ENCODE measurements at regions not wholly inside any gene's neighbourhood (a gene's known extent, or its start where the extent isn't known, plus 50 kb on each side); places are given as distances from the start of the nearest gene placed in this dataset.

DNA sequence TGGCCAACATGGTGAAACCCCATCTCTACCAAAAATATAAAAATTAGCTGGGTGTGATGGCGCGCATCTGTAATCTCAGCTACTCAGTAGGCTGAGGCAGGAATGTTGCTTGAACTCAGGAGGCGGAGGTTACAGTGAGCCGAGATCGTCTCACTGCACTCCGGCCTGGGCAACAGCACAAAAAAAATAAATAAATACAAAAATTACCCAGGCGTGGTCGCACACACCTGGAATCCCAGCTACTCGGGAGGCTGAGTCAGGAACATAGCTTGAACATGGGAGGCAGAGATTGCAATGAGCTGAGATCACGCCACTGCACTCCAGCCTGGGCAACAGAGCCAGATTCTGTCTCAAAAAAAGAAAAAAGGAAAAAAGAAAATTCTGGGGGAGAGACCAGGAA is 80.1 kb downstream of the PHETA1 start:
- H3K4me1 ChIP-seq (ENCODE audit: control insufficient read depth in 4 of 4, insufficient read depth in 4 of 4, low read length in 3 of 4) = no peaks in the 10 kb centered on the region
- no peak overlapping the region for H3K9ac ChIP-seq (ENCODE audit: low read depth in 1 of 2, low read length in 2 of 2)
- no peaks in the 10 kb centered on the region for H3K9me3 ChIP-seq (ENCODE audit: control insufficient read depth in 4 of 4, low read length in 3 of 4)
- no peak for TF ChIP-seq RXRA (IDR thresholded peaks at IDR 0.05)
- TF ChIP-seq, protein P1, sequence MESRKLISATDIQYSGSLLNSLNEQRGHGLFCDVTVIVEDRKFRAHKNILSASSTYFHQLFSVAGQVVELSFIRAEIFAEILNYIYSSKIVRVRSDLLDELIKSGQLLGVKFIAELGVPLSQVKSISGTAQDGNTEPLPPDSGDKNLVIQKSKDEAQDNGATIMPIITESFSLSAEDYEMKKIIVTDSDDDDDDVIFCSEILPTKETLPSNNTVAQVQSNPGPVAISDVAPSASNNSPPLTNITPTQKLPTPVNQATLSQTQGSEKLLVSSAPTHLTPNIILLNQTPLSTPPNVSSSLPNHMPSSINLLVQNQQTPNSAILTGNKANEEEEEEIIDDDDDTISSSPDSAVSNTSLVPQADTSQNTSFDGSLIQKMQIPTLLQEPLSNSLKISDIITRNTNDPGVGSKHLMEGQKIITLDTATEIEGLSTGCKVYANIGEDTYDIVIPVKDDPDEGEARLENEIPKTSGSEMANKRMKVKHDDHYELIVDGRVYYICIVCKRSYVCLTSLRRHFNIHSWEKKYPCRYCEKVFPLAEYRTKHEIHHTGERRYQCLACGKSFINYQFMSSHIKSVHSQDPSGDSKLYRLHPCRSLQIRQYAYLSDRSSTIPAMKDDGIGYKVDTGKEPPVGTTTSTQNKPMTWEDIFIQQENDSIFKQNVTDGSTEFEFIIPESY (IDR thresholded peaks at IDR 0.05) = no peak
- TF ChIP-seq, protein P2, sequence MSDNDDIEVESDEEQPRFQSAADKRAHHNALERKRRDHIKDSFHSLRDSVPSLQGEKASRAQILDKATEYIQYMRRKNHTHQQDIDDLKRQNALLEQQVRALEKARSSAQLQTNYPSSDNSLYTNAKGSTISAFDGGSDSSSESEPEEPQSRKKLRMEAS (IDR thresholded peaks at IDR 0.05) = no peak
- TF ChIP-seq RAD21 (IDR thresholded peaks at IDR 0.05) = no peak
- no peak for TF ChIP-seq FOXA1 (IDR thresholded peaks at IDR 0.05)
- no peak for TF ChIP-seq YY1 (IDR thresholded peaks at IDR 0.05)
- no peak for TF ChIP-seq REST (IDR thresholded peaks at IDR 0.05)
- TF ChIP-seq EGR1 (IDR thresholded peaks at IDR 0.05; ENCODE audit: low read depth in 2 of 2) = no peak
- TF ChIP-seq, protein P3, sequence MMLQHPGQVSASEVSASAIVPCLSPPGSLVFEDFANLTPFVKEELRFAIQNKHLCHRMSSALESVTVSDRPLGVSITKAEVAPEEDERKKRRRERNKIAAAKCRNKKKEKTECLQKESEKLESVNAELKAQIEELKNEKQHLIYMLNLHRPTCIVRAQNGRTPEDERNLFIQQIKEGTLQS (IDR thresholded peaks at IDR 0.05) = no peak
- TF ChIP-seq HNF4A (conservative IDR thresholded peaks at IDR 0.05) = no peak
- TF ChIP-seq NR2F2 (IDR thresholded peaks at IDR 0.05) = no peak
- TF ChIP-seq TAF1 (conservative IDR thresholded peaks at IDR 0.05) = no peak
- no peak for TF ChIP-seq FOXA2 (IDR thresholded peaks at IDR 0.05)
- no peak for TF ChIP-seq JUND (IDR thresholded peaks at IDR 0.05)
- TF ChIP-seq, protein P4, sequence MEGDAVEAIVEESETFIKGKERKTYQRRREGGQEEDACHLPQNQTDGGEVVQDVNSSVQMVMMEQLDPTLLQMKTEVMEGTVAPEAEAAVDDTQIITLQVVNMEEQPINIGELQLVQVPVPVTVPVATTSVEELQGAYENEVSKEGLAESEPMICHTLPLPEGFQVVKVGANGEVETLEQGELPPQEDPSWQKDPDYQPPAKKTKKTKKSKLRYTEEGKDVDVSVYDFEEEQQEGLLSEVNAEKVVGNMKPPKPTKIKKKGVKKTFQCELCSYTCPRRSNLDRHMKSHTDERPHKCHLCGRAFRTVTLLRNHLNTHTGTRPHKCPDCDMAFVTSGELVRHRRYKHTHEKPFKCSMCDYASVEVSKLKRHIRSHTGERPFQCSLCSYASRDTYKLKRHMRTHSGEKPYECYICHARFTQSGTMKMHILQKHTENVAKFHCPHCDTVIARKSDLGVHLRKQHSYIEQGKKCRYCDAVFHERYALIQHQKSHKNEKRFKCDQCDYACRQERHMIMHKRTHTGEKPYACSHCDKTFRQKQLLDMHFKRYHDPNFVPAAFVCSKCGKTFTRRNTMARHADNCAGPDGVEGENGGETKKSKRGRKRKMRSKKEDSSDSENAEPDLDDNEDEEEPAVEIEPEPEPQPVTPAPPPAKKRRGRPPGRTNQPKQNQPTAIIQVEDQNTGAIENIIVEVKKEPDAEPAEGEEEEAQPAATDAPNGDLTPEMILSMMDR (IDR thresholded peaks at IDR 0.05; ENCODE audit: low read depth, low read length, missing input control) = no peak
- no peak for TF ChIP-seq SP1 (IDR thresholded peaks at IDR 0.05)
- no peak for TF ChIP-seq GABPA (IDR thresholded peaks at IDR 0.05 in 1 of 2, conservative IDR thresholded peaks at IDR 0.05 in 1 of 2)
- no peak for TF ChIP-seq HNF4G (IDR thresholded peaks at IDR 0.05)
- H3K27me3 ChIP-seq (ENCODE audit: control insufficient read depth in 4 of 4, insufficient read depth in 4 of 4, low read length in 3 of 4) = no peaks in the 10 kb centered on the region
- DNase-seq (ENCODE audit: low spot score) = no peak
- 90% methylated on average over 10 of the region's 10 CpGs for WGBS
- H3K4me3 ChIP-seq (ENCODE audit: low read depth in 1 of 3, low read length in 3 of 3) = no peak overlapping the region
- H3K27ac ChIP-seq (ENCODE audit: low read depth in 1 of 2, low read length in 2 of 2) = no peak overlapping the region
- H3K36me3 ChIP-seq (ENCODE audit: control insufficient read depth in 4 of 4, insufficient read depth in 3 of 4, low read depth in 1 of 4, low read length in 3 of 4) = peaks cover 7 to 46% (median 19%) of the 10 kb centered on the region in 4 donors
